H1 (cell line): ENCODE measurements at regions not wholly inside any gene's neighbourhood (a gene's known extent, or its start where the extent isn't known, plus 50 kb on each side); places are given as distances from the start of the nearest gene placed in this dataset.

Experiments used
- CTCF ChIA-PET: fragments of 300-600 bp; sonication (Branson Sonifier 250); formaldehyde crosslinking; loops from one replicate; lab custom pipeline; 2021; ENCODE audit not compliant: partially characterized antibody; lab: Charles Lee
- POLR2A ChIA-PET: fragments of 300-600 bp; sonication (Branson Sonifier 250); formaldehyde crosslinking; loops from one replicate; lab custom pipeline; 2021; ENCODE audit warnings: inconsistent platforms; ENCODE audit not compliant: partially characterized antibody; lab: Charles Lee
- DNase-seq, 2 experiments: peaks; one replicate each; pipeline versions ENCODE4 v3.0.0 to v3.0.0-alpha.2; 2010 to 2022; ENCODE audit warnings: low spot score in 2 of 2, low read depth in 1 of 2, mixed read lengths in 1 of 2
- FAIRE-seq: peaks from 2 replicates; lab custom pipeline; 2011; peaks lifted over from hg19 to GRCh38; lab: Jason Lieb, UNC
- H2AFZ ChIP-seq: 2 replicates; pipeline ENCODE4 v1.8.1; 2012; ENCODE audit warnings: low read length, inconsistent platforms
- H2AK5ac ChIP-seq: 2 replicates; pipeline ENCODE4 v1.6.1; 2013; ENCODE audit warnings: low read depth, low read length
- H2BK120ac ChIP-seq: replicated peaks from 2 replicates; pipeline ENCODE3; 2013; ENCODE audit warnings: low read depth, low read length, inconsistent platforms
- H2BK12ac ChIP-seq: 2 replicates; pipeline ENCODE4 v1.6.1; 2013; ENCODE audit warnings: low read depth, low read length
- H2BK15ac ChIP-seq: 2 replicates; pipeline ENCODE4 v1.6.1; 2013; ENCODE audit warnings: low read length
- H2BK20ac ChIP-seq: 2 replicates; pipeline ENCODE4 v1.6.1; 2013; ENCODE audit warnings: low read length
- H2BK5ac ChIP-seq: 2 replicates; pipeline ENCODE4 v1.6.1; 2013; ENCODE audit warnings: low read depth, low read length
- H3K14ac ChIP-seq: 2 replicates; pipeline ENCODE4 v1.6.1; 2013; ENCODE audit warnings: inconsistent platforms; ENCODE audit not compliant: insufficient read length
- H3K18ac ChIP-seq: 2 replicates; pipeline ENCODE4 v1.6.1; 2013; ENCODE audit warnings: low read length; ENCODE audit errors: extremely low read depth
- H3K23ac ChIP-seq: 2 replicates; pipeline ENCODE4 v1.6.1; 2013; ENCODE audit warnings: inconsistent platforms; ENCODE audit not compliant: insufficient read length
- H3K23me2 ChIP-seq: 2 replicates; pipeline ENCODE4 v1.6.1; 2013; ENCODE audit warnings: low read depth, low read length
- H3K27ac ChIP-seq: 2 replicates; pipeline ENCODE4 v1.6.1; 2011; ENCODE audit warnings: low read depth, low read length, inconsistent platforms
- H3K27me3 ChIP-seq, 4 experiments: replicated peaks in 1 of 4; 1 replicate in 1 of 4; 2 replicates in 3 of 4; pipeline versions ENCODE4 v1.6.1 to v1.8.1; 2011 to 2013; ENCODE audit warnings: low read length in 3 of 4, mild to moderate bottlenecking in 3 of 4, inconsistent platforms in 2 of 4, mixed read lengths in 2 of 4, moderate library complexity in 1 of 4; ENCODE audit not compliant: control insufficient read depth in 3 of 4, insufficient read depth in 3 of 4; ENCODE audit errors: extremely low read depth in 1 of 4
- H3K36me3 ChIP-seq, 4 experiments: 2 replicates each; pipeline versions ENCODE4 v1.6.1 to v1.8.1; 2011 to 2013; ENCODE audit warnings: mild to moderate bottlenecking in 4 of 4, low read length in 3 of 4, moderate library complexity in 2 of 4, control low read depth in 1 of 4, inconsistent platforms in 1 of 4; ENCODE audit not compliant: insufficient read depth in 4 of 4, control insufficient read depth in 2 of 4
- H3K4ac ChIP-seq: replicated peaks from 2 replicates; pipeline ENCODE3; 2013; ENCODE audit warnings: low read length, low read depth, mixed read lengths, inconsistent platforms; ENCODE audit not compliant: insufficient read length
- H3K4me1 ChIP-seq, 4 experiments: replicated peaks in 1 of 4; 1 replicate in 1 of 4; 2 replicates in 3 of 4; pipeline versions ENCODE4 v1.6.1 to v1.8.1; 2011 to 2013; ENCODE audit warnings: low read length in 3 of 4, inconsistent platforms in 2 of 4, mixed read lengths in 1 of 4; ENCODE audit not compliant: insufficient read depth in 4 of 4, control insufficient read depth in 3 of 4
- H3K4me2 ChIP-seq, 2 experiments: 2 replicates each; pipeline versions ENCODE4 v1.6.1 to v1.8.1; 2011 to 2013; ENCODE audit warnings: low read depth in 2 of 2, low read length in 2 of 2, control low read depth in 1 of 2, inconsistent platforms in 1 of 2, mild to moderate bottlenecking in 1 of 2; ENCODE audit not compliant: insufficient read depth in 1 of 2
- H3K4me3 ChIP-seq, 4 experiments: fragments of 200-600, 300-600 bp in 1 of 4; sonication (generic), shearing (Covaris generic), sonication (Bioruptor Twin) in 1 of 4; 2 replicates each; pipeline versions ENCODE4 v1.5.1 to v1.8.1; 2011 to 2016; ENCODE audit warnings: low read length in 4 of 4, low read depth in 3 of 4, control low read depth in 2 of 4, inconsistent platforms in 2 of 4, mild to moderate bottlenecking in 2 of 4, mixed read lengths in 1 of 4, moderate library complexity in 1 of 4; ENCODE audit not compliant: insufficient read depth in 2 of 4; ENCODE audit errors: extremely low read depth in 1 of 4
- H3K56ac ChIP-seq: replicated peaks from 2 replicates; pipeline ENCODE3; 2013; ENCODE audit warnings: low read depth, mild to moderate bottlenecking, mixed read lengths, low read length, inconsistent platforms; ENCODE audit not compliant: insufficient read length
- H3K79me1 ChIP-seq: 2 replicates; pipeline ENCODE4 v1.6.1; 2013; ENCODE audit warnings: low read depth, low read length, control low read depth
- H3K79me2 ChIP-seq, 2 experiments: 2 replicates each; pipeline versions ENCODE4 v1.6.1 to v1.8.1; 2012 to 2013; ENCODE audit warnings: low read length in 2 of 2, mild to moderate bottlenecking in 2 of 2, inconsistent platforms in 1 of 2; ENCODE audit not compliant: insufficient read depth in 2 of 2, control insufficient read depth in 1 of 2
- H3K9ac ChIP-seq, 4 experiments: replicated peaks in 1 of 4; 1 replicate in 1 of 4; 2 replicates in 3 of 4; pipeline versions ENCODE4 v1.6.1 to v1.8.1; 2011 to 2013; ENCODE audit warnings: low read depth in 3 of 4, low read length in 3 of 4, control low read depth in 2 of 4, mild to moderate bottlenecking in 2 of 4, moderate library complexity in 2 of 4, inconsistent platforms in 1 of 4; ENCODE audit errors: extremely low read depth in 1 of 4
- H3K9me3 ChIP-seq, 2 experiments: 2 replicates each; pipeline versions ENCODE4 v1.6.1 to v1.8.1; 2012 to 2013; ENCODE audit warnings: mild to moderate bottlenecking in 2 of 2, moderate library complexity in 2 of 2, control low read depth in 1 of 2, inconsistent platforms in 1 of 2, low read depth in 1 of 2, low read length in 1 of 2, mixed read lengths in 1 of 2; ENCODE audit not compliant: insufficient read depth in 2 of 2
- H4K20me1 ChIP-seq, 2 experiments: replicated peaks in 1 of 2; 2 replicates each; pipeline versions ENCODE3 to v1.8.1; 2011 to 2013; ENCODE audit warnings: inconsistent platforms in 2 of 2, low read length in 2 of 2, mild to moderate bottlenecking in 1 of 2; ENCODE audit not compliant: insufficient read depth in 2 of 2, control insufficient read depth in 1 of 2
- H4K5ac ChIP-seq: 2 replicates; pipeline ENCODE4 v1.6.1; 2013; ENCODE audit warnings: low read length, low read depth, mixed read lengths, inconsistent platforms; ENCODE audit not compliant: insufficient read length
- H4K8ac ChIP-seq: 2 replicates; pipeline ENCODE4 v1.8.0; 2013; ENCODE audit warnings: mild to moderate bottlenecking, moderate library complexity, low read length, inconsistent platforms; ENCODE audit not compliant: insufficient read depth; ENCODE audit errors: extremely low read depth
- H4K91ac ChIP-seq: replicated peaks from 2 replicates; pipeline ENCODE3; 2013; ENCODE audit warnings: low read length, mixed read lengths, inconsistent platforms; ENCODE audit not compliant: insufficient read length
- RAD21 ChIP-seq, 2 experiments: IDR thresholded peaks in 1 of 2; conservative IDR thresholded peaks in 1 of 2; 2 replicates each; pipeline ENCODE4 v1.6.1; 2011; ENCODE audit warnings: low read depth in 2 of 2, low read length in 2 of 2, improper control_type of control experiment in 1 of 2, inconsistent platforms in 1 of 2, mild to moderate bottlenecking in 1 of 2, moderate library complexity in 1 of 2
- SRF ChIP-seq: IDR thresholded peaks from 2 replicates; pipeline ENCODE4 v1.6.1; 2011; ENCODE audit warnings: mild to moderate bottlenecking, low read depth, low read length, moderate library complexity
- WGBS, 2 experiments: shearing (Covaris generic) in 1 of 2; methylation state at CpG; one replicate each; pipeline versions ENCODE4 v1.1.6 to v1.1.7; 2013 to 2015; ENCODE audit warnings: low lambda C conversion rate in 2 of 2, mixed read lengths in 2 of 2, inconsistent platforms in 1 of 2, low coverage in 1 of 2, missing lambda C conversion rate in 1 of 2; ENCODE audit not compliant: insufficient replicate concordance in 2 of 2, insufficient coverage in 1 of 2, insufficient read length in 1 of 2; ENCODE audit errors: extremely low coverage in 1 of 2, missing lambda C conversion rate in 1 of 2; 5-methylcytosine and 5-hydroxymethylcytosine counted together
- TF ChIP-seq, protein P1 (sequence below), 3 experiments: IDR thresholded peaks; 1 replicate in 2 of 3; 2 replicates in 1 of 3; pipeline versions ENCODE4 v1.5.1 to v1.6.1; 2011; ENCODE audit warnings: low read length in 3 of 3, mild to moderate bottlenecking in 3 of 3, inconsistent platforms in 2 of 3, low read depth in 1 of 3, moderate library complexity in 1 of 3; ENCODE audit not compliant: insufficient read depth in 1 of 3; ENCODE audit errors: control extremely low read depth in 1 of 3

DNA sequence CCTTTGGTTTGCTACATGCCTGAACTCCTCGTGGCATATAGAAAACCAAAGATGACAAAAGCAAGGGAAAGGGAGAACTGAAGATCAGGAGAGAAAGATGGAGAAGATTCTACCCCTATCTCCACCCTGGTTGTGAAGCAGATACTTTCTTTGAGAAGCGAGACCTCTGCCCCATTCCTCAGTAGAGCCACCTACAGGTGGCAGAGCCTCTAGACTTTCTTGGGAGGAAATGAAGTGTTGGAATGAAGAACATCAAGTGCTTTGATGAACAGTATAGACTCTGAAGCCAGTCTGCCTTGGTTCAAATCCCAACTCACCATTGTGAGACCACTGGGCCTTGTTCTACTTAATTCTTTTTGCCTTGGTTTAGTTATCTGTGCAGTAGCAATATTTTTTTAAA lies 348.8 kb upstream of the ETAA1 start:
- Histone ChIP-seq H2BK5ac (no peak overlapping the region), H3K4ac (no peak overlapping the region), H4K20me1 (no peaks in the 10 kb centered on the region), H3K18ac (no peak overlapping the region), H3K4me1 (peaks cover 0 to 8% (median 0%) of the 10 kb centered on the region in 4 experiments; a peak in 1 of 7 replicates), H3K4me2 (no peak overlapping the region), H2BK120ac (no peak overlapping the region), H3K79me2 (no peaks in the 10 kb centered on the region), H3K79me1 (no peaks in the 10 kb centered on the region), H3K9me3 (no peaks in the 10 kb centered on the region), H3K27ac (no peak overlapping the region), H3K4me3 (no peak overlapping the region), H2BK15ac (no peak overlapping the region), H3K14ac (no peak overlapping the region), H3K56ac (no peak overlapping the region), H3K23me2 (no peaks in the 10 kb centered on the region), H3K27me3 (no peaks in the 10 kb centered on the region), H2BK20ac (no peak overlapping the region), H2AFZ (no peak overlapping the region)
- no peak for FAIRE-seq
- DNase-seq, result no peak
- CTCF ChIA-PET, result interaction anchor here (0.8 kb wide), 1 partner anchor 798 kb away, joined by 3 read pairs; no protein-coding TSS in a partner anchor
- WGBS, 2 experiments, result 84% methylated on average over 2 of the region's 2 CpGs; no CpG with 5 or more reads in 1 of the 2 experiments
- peak in 1 of 2 experiments; percentile 27; a peak in 2 of 4 replicates for TF ChIP-seq RAD21 (IDR thresholded peaks at IDR 0.05 in 1 of 2, conservative IDR thresholded peaks at IDR 0.05 in 1 of 2; ENCODE audit: low read depth in 2 of 2, low read length in 2 of 2)
- TF ChIP-seq, protein P1, sequence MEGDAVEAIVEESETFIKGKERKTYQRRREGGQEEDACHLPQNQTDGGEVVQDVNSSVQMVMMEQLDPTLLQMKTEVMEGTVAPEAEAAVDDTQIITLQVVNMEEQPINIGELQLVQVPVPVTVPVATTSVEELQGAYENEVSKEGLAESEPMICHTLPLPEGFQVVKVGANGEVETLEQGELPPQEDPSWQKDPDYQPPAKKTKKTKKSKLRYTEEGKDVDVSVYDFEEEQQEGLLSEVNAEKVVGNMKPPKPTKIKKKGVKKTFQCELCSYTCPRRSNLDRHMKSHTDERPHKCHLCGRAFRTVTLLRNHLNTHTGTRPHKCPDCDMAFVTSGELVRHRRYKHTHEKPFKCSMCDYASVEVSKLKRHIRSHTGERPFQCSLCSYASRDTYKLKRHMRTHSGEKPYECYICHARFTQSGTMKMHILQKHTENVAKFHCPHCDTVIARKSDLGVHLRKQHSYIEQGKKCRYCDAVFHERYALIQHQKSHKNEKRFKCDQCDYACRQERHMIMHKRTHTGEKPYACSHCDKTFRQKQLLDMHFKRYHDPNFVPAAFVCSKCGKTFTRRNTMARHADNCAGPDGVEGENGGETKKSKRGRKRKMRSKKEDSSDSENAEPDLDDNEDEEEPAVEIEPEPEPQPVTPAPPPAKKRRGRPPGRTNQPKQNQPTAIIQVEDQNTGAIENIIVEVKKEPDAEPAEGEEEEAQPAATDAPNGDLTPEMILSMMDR (IDR thresholded peaks at IDR 0.05; ENCODE audit: control extremely low read depth in 1 of 3, insufficient read depth in 1 of 3, low read depth in 1 of 3, low read length in 3 of 3), result peak in 1 of 3 experiments; percentile 32; a peak in 1 of 4 replicates
- TF ChIP-seq SRF, result no peak
- TF ChIP-seq, all 59 proteins: peak for 2
- Histone ChIP-seq H3K23ac (no peak overlapping the region), H3K9ac (no peak overlapping the region), H4K5ac (no peak overlapping the region), H2AK5ac (no peak overlapping the region), H3K36me3 (no peaks in the 10 kb centered on the region), H4K91ac (no peak overlapping the region), H2BK12ac (no peak overlapping the region), H4K8ac (no peak overlapping the region)
- POLR2A ChIA-PET, result no interaction called here
